GM23338 (cell line): ENCODE measurements at regions not wholly inside any gene's neighbourhood (a gene's known extent, or its start where the extent isn't known, plus 50 kb on each side); places are given as distances from the start of the nearest gene placed in this dataset.

ENCODE experiments used
- CREB1 ChIP-seq: fragments of 250-450 bp; sonication (Bioruptor Pico); IDR thresholded peaks from 2 replicates; pipeline ENCODE4 v1.5.0; 2020; ENCODE audit warnings: low read depth, mild to moderate bottlenecking, moderate library complexity
- CTCF ChIP-seq, 2 experiments: fragments of 200-600 bp in 1 of 2; sonication (generic) in 1 of 2; conservative IDR thresholded peaks; 2 replicates each; pipeline versions ENCODE4 v1.5.1 to v1.6.1; 2016 to 2017; ENCODE audit warnings: antibody characterized with exemption in 2 of 2, low read depth in 2 of 2, mild to moderate bottlenecking in 2 of 2, moderate library complexity in 1 of 2
- ETS1 ChIP-seq: IDR thresholded peaks from 2 replicates; pipeline ENCODE4 v1.6.1; 2016; ENCODE audit warnings: antibody characterized with exemption
- EZH2 ChIP-seq: fragments of 200-600 bp; sonication (generic); IDR thresholded peaks from one replicate; pipeline ENCODE4 v1.8.0; 2017; ENCODE audit warnings: antibody characterized with exemption, mild to moderate bottlenecking, low read depth; ENCODE audit not compliant: unreplicated experiment
- EZH2phosphoT487 ChIP-seq: fragments of 200-600 bp; sonication (generic); IDR thresholded peaks from one replicate; pipeline ENCODE4 v1.8.1; 2018; ENCODE audit warnings: antibody characterized with exemption; ENCODE audit not compliant: unreplicated experiment
- JUNB ChIP-seq: IDR thresholded peaks from one replicate; pipeline ENCODE4 v1.6.1; 2016; ENCODE audit warnings: antibody characterized with exemption; ENCODE audit not compliant: unreplicated experiment
- NANOG ChIP-seq: IDR thresholded peaks from 2 replicates; pipeline ENCODE4 v1.6.1; 2016; ENCODE audit warnings: antibody characterized with exemption, borderline replicate concordance
- POLR2AphosphoS5 ChIP-seq: IDR thresholded peaks from 2 replicates; pipeline ENCODE4 v1.6.1; 2016; ENCODE audit warnings: antibody characterized with exemption, low read depth
- REST ChIP-seq: IDR thresholded peaks from one replicate; pipeline ENCODE4 v1.6.1; 2018; ENCODE audit warnings: antibody characterized with exemption; ENCODE audit not compliant: unreplicated experiment
- STAT1 ChIP-seq: IDR thresholded peaks from one replicate; pipeline ENCODE4 v1.6.1; 2016; ENCODE audit warnings: antibody characterized with exemption; ENCODE audit not compliant: unreplicated experiment
- ZNF114 ChIP-seq: fragments of 250-450 bp; sonication (Bioruptor Pico); IDR thresholded peaks from 2 replicates; pipeline ENCODE4 v1.5.0; 2020; ENCODE audit warnings: mild to moderate bottlenecking, moderate library complexity
- ZNF331 ChIP-seq: fragments of 250-450 bp; sonication (Bioruptor Pico); IDR thresholded peaks from 2 replicates; pipeline ENCODE4 v1.5.0; 2020; ENCODE audit warnings: low read depth, mild to moderate bottlenecking, moderate library complexity

- TF ChIP-seq EZH2 (no peak), CTCF (conservative IDR thresholded peaks at IDR 0.05; ENCODE audit: low read depth in 2 of 2) (no peak), POLR2AphosphoS5 (no peak), EZH2phosphoT487 (no peak), ZNF331 (no peak), ZNF114 (no peak), CREB1 (CRISPR knock-in tag) (no peak), REST (no peak), NANOG (no peak), ETS1 (no peak), STAT1 (no peak), JUNB (no peak)
Measured at GRCh38 chr6:168726312-168726856, 285.4 kb downstream of the SMOC2 start.
